ENCODE measurements at regions not wholly inside any gene's neighbourhood (a gene's known extent, or its start where the extent isn't known, plus 50 kb on each side); places are given as distances from the start of the nearest gene placed in this dataset.

- no peak for DNase-seq (ENCODE audit: low read depth in 2 of 2, low spot score in 1 of 2)
Measured at GRCh38 chr10:112094984-112095383, 88.6 kb downstream of the GPAM start.

GRCh38 chr10:112095731-112096130 is 87.8 kb downstream of the GPAM start:
- no peak for DNase-seq (ENCODE audit: low read depth in 2 of 2, low spot score in 1 of 2)

DNA sequence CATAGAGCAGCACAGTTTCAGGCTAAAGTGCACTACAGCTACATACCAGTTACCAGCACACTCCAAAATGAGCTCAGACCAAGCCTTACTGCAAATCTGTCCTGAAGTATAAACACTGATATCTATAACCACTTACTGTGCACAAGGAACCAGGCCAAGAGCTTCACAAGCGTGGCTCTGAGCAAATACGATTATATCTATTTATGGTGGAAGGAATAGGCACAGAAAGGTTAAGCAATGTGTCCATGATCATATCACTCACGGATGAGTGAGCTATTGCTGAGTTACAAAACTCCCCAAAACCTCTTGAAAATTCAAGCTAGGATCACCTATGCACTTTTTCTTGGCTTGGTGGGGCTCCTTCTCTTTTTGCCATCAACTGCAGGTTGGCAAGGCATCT is 84.9 kb downstream of the GPAM start:
- no peak for DNase-seq (ENCODE audit: low read depth in 2 of 2, low spot score in 1 of 2)

Data from stimulated activated CD8-positive, alpha-beta memory T cell treated with anti-CD3 and anti-CD28 coated beads, Interleukin-4, amount 100 ng/mL, for 4 hours (primary cell).